OCI-LY7 (cell line): ENCODE measurements at regions not wholly inside any gene's neighbourhood (a gene's known extent, or its start where the extent isn't known, plus 50 kb on each side); places are given as distances from the start of the nearest gene placed in this dataset.
A peak's percentile ranks its signal among the peaks of the same experiment; 100 is the strongest.

ENCODE experiments used
- BruUV-seq: library from RNA; stranded (reverse); fragments of 400-500 nt; replicated peaks from 2 replicates; lab custom pipeline; 2021; lab: Mats Ljungman, UMichigan
- CTCF ChIA-PET: fragments of 300-600 bp; sonication (Branson Sonifier 250); formaldehyde crosslinking; loops from one replicate; lab custom pipeline; 2022; ENCODE audit warnings: antibody characterized with exemption; ENCODE audit not compliant: unreplicated experiment; lab: Charles Lee
- POLR2A ChIA-PET: fragments of 300-600 bp; sonication (Branson Sonifier 250); formaldehyde crosslinking; loops from one replicate; lab custom pipeline; 2022; ENCODE audit warnings: antibody characterized with exemption; lab: Charles Lee
- DNase-seq: peaks from one replicate; pipeline ENCODE4 v3.0.0-alpha.2; 2015; ENCODE audit warnings: low spot score
- H2AFZ ChIP-seq: fragments of 200-600 bp; sonication (generic), shearing (Covaris generic); 2 replicates; pipeline ENCODE4 v1.6.1; 2014; ENCODE audit warnings: mild to moderate bottlenecking, antibody characterized with exemption, low read length, moderate library complexity
- H3K27ac ChIP-seq: fragments of 200-600 bp; sonication (generic); 2 replicates; pipeline ENCODE4 v1.5.1; 2014; ENCODE audit warnings: mixed run types, low read depth, mild to moderate bottlenecking, moderate library complexity, low read length, inconsistent platforms; ENCODE audit not compliant: poor library complexity, severe bottlenecking
- H3K36me3 ChIP-seq: fragments of 200-600 bp; sonication (generic); 2 replicates; pipeline ENCODE4 v1.6.1; 2014; ENCODE audit warnings: mild to moderate bottlenecking, antibody characterized with exemption, low read length, moderate library complexity, mixed read lengths; ENCODE audit not compliant: insufficient read depth
- H3K4me1 ChIP-seq: fragments of 200-600 bp; sonication (generic); 2 replicates; pipeline ENCODE4 v1.5.1; 2014; ENCODE audit warnings: mild to moderate bottlenecking, low read length; ENCODE audit not compliant: insufficient read depth, poor library complexity, severe bottlenecking
- H3K4me2 ChIP-seq: fragments of 200-600 bp; sonication (generic); 2 replicates; pipeline ENCODE4 v1.6.1; 2014; ENCODE audit warnings: mild to moderate bottlenecking, low read length
- H3K4me3 ChIP-seq: fragments of 200-600 bp; sonication (generic); 2 replicates; pipeline ENCODE4 v1.5.1; 2014; ENCODE audit warnings: mild to moderate bottlenecking, low read depth, low read length; ENCODE audit not compliant: poor library complexity, severe bottlenecking
- H3K79me2 ChIP-seq: fragments of 200-600 bp; sonication (generic); 2 replicates; pipeline ENCODE4 v1.6.1; 2016; ENCODE audit warnings: low read depth, mild to moderate bottlenecking, low read length, moderate library complexity, mixed read lengths; ENCODE audit not compliant: insufficient read depth
- H3K9me2 ChIP-seq: fragments of 200-600 bp; sonication (generic); 2 replicates; pipeline ENCODE4 v1.6.1; 2016; ENCODE audit warnings: mild to moderate bottlenecking, low read length, mixed read lengths; ENCODE audit not compliant: insufficient read depth
- H3K9me3 ChIP-seq: fragments of 200-600 bp; sonication (generic); 2 replicates; pipeline ENCODE4 v1.6.1; 2014; ENCODE audit warnings: mild to moderate bottlenecking, mixed run types, low read length, mixed read lengths
- H4K20me1 ChIP-seq: fragments of 200-600 bp; sonication (generic); 2 replicates; pipeline ENCODE4 v1.6.1; 2014; ENCODE audit warnings: mild to moderate bottlenecking, antibody characterized with exemption, low read length, moderate library complexity, mixed read lengths; ENCODE audit not compliant: insufficient read depth
- CTCF ChIP-seq: fragments of 200-600 bp; sonication (generic); conservative IDR thresholded peaks from 2 replicates; pipeline ENCODE4 v1.5.1; 2014; ENCODE audit warnings: mild to moderate bottlenecking, antibody characterized with exemption, low read length, moderate library complexity, mixed read lengths
- EZH2phosphoT487 ChIP-seq: fragments of 200-600 bp; sonication (generic); IDR thresholded peaks from 2 replicates; pipeline ENCODE4 v1.6.1; 2018; ENCODE audit warnings: low read depth, borderline replicate concordance, mild to moderate bottlenecking, mixed run types, antibody characterized with exemption, low read length, moderate library complexity, mixed read lengths
- intact Hi-C: fragments of 100-400 bp; cut with micrococcal nuclease; formaldehyde crosslinking; loops from one replicate; pipeline ENCODE4 v1.10.0; 2022; ENCODE audit not compliant: unreplicated experiment

GRCh38 chr18:4672162-4672561 lies 217.1 kb upstream of the DLGAP1 start:
- Histone ChIP-seq H4K20me1 (no peaks in the 10 kb centered on the region), H3K9me3 (peaks cover 49% of the 10 kb centered on the region), H2AFZ (peak overlapping the region; percentile 7; the same call in 1 of the 2 replicates), H3K4me1 (peaks cover 12% of the 10 kb centered on the region), H3K9me2 (no peaks in the 10 kb centered on the region), H3K79me2 (no peaks in the 10 kb centered on the region), H3K27ac (no peak overlapping the region), H3K4me3 (no peak overlapping the region), H3K36me3 (peaks cover 11% of the 10 kb centered on the region; the same call in 1 of the 2 replicates), H3K4me2 (peak overlapping the region; percentile 4; the same call in 1 of the 2 replicates)
- ChIA-PET POLR2A (no interaction called here), CTCF (no interaction called here)
- BruUV-seq: no TSS peak
- intact Hi-C loops: no loop called here
- TF ChIP-seq CTCF (no peak), EZH2phosphoT487 (no peak)
- DNase-seq: peak; percentile 3

DNA sequence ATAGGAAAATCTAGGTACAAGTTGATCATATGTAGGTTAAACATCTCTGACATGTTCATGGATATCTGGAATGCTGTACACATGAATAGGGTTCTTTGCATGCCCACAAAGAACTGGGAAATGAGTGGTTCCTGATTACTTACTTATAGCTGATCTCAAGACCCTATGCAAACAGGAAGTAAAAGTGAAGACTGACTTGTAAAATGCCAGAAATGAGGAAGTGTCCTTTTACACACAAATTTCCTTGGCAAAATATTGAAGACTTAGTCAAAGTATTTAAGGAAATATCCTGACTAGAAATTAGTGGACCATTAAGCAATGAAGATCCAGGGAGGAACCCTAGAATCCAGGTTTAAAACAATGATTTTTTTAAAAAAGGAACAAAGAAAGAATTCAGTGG lies 203.7 kb upstream of the DLGAP1 start:
- DNase-seq: peak; percentile 32
- TF ChIP-seq CTCF: no peak
- TF ChIP-seq EZH2phosphoT487: no peak
- peak overlapping the region; percentile 4 for H3K4me2 ChIP-seq
- intact Hi-C loops: no loop called here
- H3K27ac ChIP-seq: peak overlapping the region; percentile 1
- ChIA-PET POLR2A (interaction anchor here (1.1 to 1.3 kb wide), 3 partner anchors 13 to 18 kb away, joined by 3 to 6 read pairs (median 5); no protein-coding TSS in a partner anchor), CTCF (no interaction called here)
- peak overlapping the region; percentile 10 for H3K4me3 ChIP-seq
- peaks cover 13% of the 10 kb centered on the region for H3K4me1 ChIP-seq
- no peaks in the 10 kb centered on the region for H4K20me1 ChIP-seq
- H3K9me3 ChIP-seq: peaks cover 20% of the 10 kb centered on the region
- BruUV-seq: no TSS peak
- no peaks in the 10 kb centered on the region for H3K9me2 ChIP-seq
- H3K79me2 ChIP-seq: no peaks in the 10 kb centered on the region
- H3K36me3 ChIP-seq: peaks cover 13% of the 10 kb centered on the region; the same call in 1 of the 2 replicates
- H2AFZ ChIP-seq: peak overlapping the region; percentile 91

DNA sequence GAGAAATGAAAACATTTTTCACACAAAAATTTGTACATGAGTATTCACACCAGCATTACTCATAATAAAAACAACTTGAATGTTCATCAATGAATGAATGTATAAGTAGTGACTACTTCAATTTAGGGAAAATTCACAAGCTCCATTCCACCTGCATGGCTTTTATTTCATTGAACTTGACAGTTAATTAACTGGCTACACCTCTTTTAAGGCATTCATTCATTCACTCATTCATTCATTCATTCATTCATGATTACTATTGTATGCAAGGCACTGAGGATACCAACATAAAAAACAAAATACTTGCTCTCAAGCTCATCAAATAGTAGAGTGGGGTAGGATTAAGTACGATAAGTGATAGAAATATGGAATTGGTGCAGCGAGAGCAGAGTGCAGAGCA lies 198.3 kb upstream of the DLGAP1 start:
- CTCF ChIA-PET: no interaction called here
- no peaks in the 10 kb centered on the region for H4K20me1 ChIP-seq
- no peak overlapping the region for H3K4me2 ChIP-seq
- H3K36me3 ChIP-seq: peaks cover 3% of the 10 kb centered on the region; the same call in 1 of the 2 replicates
- no peak overlapping the region for H2AFZ ChIP-seq
- no TSS peak for BruUV-seq
- POLR2A ChIA-PET: interaction anchor here (1.4 to 1.5 kb wide), 2 partner anchors 9 to 10 kb away, joined by 4 to 6 read pairs; no protein-coding TSS in a partner anchor
- H3K4me3 ChIP-seq: no peak overlapping the region
- H3K9me2 ChIP-seq: no peaks in the 10 kb centered on the region; the same call in 1 of the 2 replicates
- no peaks in the 10 kb centered on the region for H3K79me2 ChIP-seq
- H3K27ac ChIP-seq: no peak overlapping the region
- intact Hi-C loops: no loop called here
- peaks cover 17% of the 10 kb centered on the region; the same call in 1 of the 2 replicates for H3K9me3 ChIP-seq
- DNase-seq: no peak
- no peak for TF ChIP-seq EZH2phosphoT487
- TF ChIP-seq CTCF: no peak
- peaks cover 2% of the 10 kb centered on the region for H3K4me1 ChIP-seq
